NCI-H1417 (cell line): ENCODE measurements at regions not wholly inside any gene's neighbourhood (a gene's known extent, or its start where the extent isn't known, plus 50 kb on each side); places are given as distances from the start of the nearest gene placed in this dataset.
"Not testable (repeated sequence)": the region's sequence is repeated elsewhere in the genome, so short reads cannot be mapped to it uniquely, and the experiment has no call there.

Experiments used
- DNase-seq, 3 experiments: peaks; one replicate each; lab custom pipeline; 2025; lab: John Stamatoyannopoulos, UW

DNA sequence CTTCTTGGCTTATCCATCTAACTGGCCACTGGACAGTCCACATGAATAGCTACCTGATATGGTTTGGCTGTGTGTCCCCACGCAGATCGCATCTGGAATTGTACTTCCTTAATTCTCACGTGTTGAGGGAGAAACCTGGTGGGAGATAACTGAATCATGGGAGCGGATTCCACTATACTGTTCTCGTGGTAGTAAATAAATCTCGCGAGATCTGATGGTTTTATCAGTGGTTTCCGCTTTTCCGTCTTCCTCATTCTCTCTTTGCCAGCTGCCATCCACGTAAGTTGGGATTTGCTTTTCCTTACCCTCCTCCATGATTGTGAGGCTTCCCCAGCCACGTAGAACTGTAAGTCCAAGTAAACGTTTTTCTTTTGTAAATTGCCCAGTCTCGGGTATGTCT, 1496.4 kb downstream of the KHDRBS2 start:
- DNase-seq: not testable (repeated sequence)

DNA sequence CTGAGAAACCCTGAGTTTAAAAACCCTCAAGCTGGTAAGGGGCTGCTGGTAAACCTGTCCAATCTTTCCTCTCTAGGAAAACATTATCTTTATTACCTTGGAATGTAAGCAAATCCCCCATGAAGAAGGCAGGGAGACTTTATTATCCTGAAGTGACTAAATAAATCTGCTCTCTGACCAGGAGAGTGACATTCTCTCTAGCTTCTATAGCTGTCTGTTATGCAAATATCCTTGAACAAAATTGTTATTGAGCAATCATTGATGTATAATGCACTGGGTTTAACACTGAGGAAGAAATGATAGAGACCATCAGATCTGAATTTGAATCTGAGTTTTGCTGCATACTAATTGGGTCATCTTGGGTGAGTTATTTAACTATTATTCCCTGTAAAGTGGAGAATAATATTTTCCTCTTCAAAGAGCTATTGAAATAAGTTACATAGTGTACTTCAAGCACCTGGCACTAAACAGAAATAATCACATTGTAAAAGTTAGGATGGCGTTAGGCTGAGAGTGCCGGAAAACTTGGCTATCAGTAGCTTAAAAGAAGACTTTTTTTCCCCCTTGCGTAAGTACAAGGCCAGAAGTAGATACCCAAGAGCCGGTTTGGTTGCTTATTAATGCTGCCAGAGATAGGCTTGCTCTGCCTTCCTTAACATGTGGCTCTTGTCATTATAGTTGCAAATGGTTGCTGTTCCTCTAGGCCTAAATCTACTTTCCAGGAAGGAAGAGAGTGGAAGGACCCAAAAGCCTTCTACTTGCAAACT, 1503.1 kb downstream of the KHDRBS2 start:
- DNase-seq: not testable (repeated sequence)

DNA sequence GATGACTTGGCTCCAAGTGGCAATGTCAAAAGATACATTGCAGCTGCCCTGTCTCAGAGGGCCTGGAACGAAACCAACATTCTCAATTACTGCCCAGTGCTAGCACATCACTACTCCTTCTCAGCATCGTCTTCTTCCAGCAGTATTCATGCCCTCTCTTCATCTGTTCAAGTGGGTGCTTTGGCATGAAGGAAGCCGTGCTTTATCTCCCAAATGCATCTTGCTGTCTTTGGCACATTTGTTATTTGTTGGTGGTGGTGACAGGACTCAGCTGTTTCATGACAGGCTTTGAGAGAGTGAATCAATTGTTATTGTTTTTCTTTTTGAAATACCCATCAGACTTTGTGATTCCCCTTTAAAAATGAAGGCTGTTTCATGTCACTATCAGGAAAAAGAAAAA, 1506.4 kb downstream of the KHDRBS2 start:
- DNase-seq: not testable (repeated sequence)

DNA sequence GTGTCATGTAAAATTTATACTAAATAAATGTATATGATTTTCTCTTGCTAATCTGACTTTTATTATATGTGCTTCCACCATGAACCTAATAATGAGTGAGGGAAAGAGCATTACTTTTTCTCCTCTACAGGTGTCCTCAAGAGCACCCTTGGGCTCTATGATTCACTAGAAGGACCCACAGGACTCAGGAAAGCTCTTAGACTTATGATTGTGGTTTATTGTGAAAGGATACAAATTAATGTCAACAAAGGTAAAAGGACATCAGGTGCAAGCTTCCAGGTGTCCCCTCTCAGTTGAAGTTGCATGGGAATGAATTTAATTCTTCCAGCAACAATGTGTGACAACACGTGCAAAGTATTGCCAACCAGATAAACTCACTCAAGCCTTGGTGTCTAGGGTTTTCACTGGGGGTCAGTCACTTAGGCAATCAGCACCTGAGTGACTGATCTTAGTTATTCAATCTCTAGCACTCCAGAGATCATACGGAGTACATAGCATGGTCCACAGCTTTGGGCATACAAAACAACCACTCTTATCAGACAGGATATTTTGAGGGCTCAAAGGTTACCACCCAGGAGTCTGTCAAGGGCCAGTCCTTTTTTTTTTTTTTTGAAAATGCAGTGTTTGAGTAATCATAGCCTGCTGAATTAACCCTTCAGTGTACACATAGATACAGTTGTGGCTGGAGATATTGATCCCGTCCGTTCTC, 1518.1 kb downstream of the KHDRBS2 start:
- not testable (repeated sequence) for DNase-seq

DNA sequence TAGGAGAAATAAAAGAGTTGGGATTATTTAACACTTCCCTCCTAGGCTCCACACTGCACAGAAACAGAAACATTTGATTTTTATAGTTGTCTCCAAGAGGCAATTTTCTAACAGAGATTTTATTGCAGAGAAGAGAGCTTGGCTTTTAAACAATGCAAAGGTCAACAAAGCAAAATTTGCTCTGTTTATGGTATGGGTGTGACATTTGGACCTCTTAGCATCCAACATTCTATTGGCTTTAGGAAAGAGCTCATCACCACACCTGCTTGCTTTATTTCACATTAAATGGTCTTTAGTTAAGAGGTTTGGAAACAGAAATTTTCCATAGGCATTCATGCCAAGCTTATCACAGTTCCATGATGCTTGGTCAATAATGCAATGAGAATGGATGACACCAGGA, 1520.7 kb downstream of the KHDRBS2 start:
- not testable (repeated sequence) for DNase-seq

DNA sequence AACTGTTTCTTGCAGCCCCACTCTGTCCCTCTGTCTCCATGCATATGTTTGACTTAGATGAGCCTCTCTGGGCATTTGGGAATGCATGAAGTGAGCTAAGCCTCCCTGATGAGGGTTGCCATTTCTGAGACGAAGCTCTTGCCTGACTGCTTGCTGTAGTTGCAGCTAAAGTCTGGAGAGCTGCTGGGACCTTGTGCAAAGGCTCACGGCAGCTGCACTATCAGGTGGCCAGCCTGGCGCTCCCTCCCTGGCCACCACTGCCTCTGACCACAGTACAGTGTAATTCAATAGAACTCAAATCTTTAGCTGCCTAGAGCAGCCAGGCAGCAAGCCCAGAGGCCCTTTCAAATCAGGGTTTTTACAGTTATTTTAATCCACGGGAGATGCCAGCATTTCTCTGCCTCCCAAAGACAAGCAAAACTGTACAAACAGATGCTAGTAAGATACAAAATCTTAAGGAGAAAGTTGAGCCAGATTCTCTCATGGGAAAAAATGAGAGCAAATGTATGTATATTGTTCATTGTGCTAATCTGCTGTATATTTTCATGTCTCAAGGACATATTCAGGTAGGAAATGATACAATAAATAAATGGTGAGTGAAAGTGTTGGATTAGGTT, 1522.5 kb downstream of the KHDRBS2 start:
- DNase-seq: not testable (repeated sequence)

DNA sequence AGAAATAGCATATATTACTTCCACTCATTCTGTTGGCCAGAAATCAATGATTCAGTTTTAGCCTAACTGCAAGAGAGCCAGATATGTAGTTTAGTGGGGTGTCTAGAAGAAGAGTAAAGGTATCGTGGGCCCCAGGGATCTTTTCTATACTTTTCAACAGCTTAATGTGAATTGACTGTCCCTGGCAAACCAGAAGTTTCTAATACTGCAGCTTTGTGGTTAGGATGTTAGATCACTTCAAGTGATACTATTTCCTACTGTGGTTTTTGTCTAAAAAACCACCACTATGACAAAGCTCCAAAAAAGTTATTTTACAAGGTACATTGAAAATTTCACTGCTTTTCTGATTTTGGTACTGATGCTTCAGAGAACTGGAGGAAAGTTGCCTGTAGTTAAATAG, 1525.1 kb downstream of the KHDRBS2 start:
- not testable (repeated sequence) for DNase-seq

DNA sequence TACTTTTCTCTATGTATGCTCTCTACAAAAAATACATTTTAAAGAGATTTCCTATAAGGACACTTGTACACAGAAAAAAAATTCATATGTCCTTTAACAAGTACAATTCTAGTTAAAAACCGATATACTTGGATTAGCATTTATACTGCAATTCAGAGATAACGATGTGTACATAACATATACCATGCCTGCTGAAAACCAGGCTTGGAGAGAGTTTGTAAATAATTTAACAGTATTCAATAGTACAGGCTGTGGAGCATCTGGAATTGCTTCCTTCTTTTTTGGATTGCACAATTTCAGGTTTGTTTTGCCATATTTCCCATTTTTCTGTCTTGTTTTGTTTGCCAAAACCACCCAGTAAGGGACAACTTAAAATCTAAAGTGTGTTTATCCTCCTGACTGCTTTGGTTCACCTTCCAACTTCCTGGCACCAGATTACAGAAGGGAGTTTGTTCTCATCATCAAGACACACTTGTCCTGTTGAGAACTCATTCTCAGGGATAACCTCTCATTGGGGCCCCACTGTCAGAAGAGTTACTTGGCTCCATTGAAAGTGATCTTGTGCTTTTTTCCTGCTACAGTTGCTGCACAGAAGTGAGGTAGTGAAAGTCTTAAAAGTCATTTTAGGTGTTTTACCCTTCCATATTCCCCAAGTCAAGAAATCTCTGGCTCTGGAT, 1526.7 kb downstream of the KHDRBS2 start:
- not testable (repeated sequence) for DNase-seq

DNA sequence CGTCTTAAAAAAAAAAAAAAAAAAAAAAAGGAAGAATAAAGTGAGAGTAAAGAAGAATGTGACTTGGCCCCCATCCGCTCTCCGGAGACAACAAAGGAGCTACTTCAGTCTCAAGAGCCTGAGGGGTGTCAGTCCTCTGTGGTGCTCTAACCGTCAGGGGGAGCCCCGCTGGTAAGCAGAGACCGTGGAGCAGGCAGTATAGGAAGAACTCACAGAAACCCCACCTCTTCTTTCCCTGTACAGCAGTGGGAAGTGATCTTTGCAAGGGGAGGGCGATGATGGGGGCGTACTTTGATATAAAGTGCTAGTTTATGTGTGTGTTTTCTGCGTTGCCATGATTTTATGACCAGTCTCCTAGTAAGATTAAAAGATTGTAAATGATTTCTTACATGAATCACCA, 1527.3 kb downstream of the KHDRBS2 start:
- DNase-seq: not testable (repeated sequence)

DNA sequence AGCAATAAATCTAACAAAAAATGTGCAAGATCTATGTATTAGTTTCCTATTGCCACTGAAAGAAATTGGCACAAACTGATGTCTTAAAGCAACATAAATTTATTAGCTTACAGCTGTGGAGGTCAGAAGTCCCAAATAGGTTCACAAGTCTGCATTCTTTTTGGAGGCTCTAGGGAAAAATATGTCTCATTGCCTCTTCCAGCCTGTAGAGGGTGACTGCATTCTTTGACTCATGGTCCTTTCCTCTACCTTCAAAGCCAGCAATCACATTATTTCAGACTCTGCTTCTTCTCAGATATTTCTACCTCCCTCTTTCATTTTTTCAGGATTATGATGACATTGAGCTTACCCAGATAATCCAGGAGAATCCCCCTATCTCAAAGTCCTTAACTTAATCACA, 1531.1 kb downstream of the KHDRBS2 start:
- DNase-seq: no peak

DNA sequence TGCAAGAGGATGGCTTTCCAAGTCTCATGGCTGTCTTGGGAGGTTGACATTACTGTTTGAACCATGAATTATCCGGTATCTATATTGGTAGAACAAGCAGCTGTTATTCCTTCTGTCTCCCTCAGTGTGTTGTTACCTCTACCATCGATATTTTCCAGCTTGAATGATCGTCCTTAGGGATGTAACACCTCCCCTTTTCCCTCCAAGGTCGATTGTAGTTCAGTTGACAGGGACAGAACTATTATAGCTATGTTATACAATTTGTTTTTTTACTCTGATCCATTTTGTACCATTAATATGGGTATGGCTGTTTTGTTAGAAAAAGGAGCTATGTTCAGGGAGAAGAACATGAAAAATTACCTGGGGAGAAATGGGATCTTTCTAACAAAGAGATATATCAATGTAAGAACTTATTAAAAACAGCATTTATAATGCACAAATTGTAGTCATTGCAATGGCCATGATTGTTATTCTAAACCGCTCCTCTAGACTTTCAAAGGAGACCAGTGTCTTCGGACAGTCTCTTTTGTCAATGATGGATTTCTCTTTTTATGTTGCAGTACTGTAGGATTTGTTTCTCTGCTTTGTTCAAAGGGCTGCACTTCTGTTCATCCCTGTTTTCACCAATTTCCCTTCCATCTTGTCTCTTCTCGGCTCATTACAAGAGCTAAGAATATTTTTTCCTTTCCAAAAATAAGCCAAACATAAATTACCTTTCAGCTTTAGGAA, 1535.5 kb downstream of the KHDRBS2 start:
- DNase-seq: not testable (repeated sequence)

DNA sequence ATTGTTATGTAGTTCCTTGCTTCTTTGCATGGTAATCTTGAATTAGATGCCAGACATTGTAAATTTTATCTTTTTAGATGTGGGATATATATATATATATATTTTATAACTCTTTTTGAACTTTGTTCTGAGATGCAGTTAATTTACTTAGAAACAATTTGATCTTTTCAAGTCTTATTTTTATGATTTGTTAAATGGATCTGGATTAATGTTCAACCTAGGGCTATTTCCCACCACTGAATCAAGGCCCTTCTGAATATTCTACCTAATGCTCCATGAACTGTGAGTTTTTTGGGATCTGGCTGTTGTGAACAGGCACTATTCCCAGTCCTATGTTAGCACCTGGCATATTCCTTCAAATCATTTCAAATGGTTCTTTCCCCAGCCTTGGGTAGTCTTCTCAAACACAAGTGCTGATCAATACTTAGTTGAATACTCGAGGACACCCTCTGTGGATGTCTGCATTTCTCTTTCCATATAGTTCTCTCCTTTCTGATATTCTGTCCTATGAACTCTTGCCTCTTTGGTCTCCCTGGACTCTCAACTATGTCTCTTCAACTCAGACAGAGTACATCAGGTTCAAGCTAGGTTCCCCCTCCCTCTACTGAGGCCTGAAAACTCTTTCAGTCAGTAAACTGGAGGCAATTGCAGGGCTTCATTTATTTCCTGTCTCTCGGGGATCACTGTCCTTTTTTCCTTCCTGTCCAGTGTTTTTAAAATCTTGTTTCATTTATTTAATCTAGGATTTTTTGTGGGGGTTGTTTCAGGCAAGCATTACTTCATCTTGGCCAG, 1538.1 kb downstream of the KHDRBS2 start:
- DNase-seq: not testable (repeated sequence)

DNA sequence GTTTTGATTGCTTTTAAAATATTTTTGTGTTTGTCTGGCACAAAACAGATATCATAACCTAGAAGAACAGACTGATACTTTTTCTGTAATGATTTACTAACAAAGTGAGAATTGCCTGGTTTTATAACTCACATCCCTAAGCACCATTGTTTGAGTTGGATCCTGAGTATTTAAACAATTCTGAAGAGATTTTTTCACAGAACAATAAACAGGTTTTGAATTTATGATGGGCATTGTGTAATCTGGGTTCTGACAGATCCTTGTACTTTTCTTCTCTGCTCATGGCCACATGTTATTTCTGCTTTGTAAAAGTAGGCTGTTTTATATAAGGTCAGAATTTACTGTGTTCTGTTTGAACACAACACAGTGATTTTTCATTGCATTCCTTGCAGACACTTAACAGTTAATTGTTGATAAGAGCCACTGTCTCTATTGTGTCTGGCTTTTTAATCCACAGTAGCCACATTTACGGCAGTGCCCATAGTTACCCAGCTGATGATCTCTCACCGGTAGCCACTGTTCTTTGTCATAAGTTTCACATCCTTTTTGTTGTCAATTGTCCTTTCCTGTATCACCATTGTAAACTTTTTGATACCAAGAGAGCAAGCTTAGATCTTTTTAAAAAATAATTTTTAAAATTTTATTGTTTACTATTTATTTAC, 1548.1 kb downstream of the KHDRBS2 start:
- DNase-seq: not testable (repeated sequence)

DNA sequence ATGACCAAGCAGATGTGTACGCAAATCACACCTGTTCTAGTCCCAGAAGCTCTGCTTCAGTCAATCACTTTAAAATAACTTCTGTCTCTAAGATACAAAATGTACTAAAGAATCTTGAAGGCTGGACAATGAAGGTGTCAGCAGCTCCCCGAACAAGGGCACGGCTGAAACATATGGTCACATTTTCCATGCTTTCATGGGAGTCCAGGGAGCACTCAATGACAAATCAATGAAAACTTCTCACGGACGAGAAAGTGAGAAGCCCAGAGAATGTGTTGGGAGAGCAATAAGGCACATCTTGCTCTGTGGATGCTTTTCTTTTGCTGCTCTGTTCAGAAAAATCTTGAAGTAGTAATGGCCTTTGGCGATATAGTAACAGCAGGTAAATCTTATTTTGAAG, 1548.7 kb downstream of the KHDRBS2 start:
- DNase-seq: not testable (repeated sequence)

DNA sequence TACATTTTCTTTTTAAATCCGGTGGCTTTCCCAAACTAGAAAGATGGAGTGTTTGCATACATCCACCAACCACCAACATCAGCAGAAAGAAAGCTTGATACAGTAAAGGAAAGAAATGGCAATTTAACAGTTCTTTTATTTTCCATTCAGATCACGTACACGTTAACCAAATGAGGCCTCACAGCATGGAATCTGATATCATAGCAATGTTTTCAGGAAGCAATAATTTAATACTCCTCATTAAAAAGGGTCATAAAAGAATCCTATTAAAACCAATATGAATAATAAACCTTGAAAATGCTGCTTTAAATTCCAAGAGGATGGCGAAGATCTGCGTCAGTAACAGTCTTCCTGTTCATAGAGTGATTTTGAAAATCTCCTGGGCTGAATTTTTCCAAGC, 1562.1 kb downstream of the KHDRBS2 start:
- not testable (repeated sequence) for DNase-seq

DNA sequence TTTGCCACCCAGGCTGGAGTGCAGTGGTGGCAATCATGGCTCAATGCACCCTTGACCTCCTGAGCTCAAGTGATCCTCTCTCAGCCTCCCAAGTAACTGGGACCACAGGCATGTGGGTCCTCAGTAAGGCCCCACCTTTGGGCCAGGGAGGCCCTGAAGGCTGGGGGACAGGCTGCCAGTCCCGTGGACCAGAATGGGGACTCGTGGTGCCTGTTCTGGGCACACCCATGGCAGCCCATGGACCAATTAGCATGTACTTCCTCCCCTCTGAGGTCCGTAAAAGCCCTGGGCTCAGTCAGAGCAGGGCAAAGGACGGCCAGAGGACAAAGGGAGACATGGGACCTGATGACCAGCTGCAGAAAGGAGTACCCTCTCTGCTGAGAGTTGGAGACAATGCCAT, 1590.8 kb downstream of the KHDRBS2 start:
- DNase-seq: no peak

DNA sequence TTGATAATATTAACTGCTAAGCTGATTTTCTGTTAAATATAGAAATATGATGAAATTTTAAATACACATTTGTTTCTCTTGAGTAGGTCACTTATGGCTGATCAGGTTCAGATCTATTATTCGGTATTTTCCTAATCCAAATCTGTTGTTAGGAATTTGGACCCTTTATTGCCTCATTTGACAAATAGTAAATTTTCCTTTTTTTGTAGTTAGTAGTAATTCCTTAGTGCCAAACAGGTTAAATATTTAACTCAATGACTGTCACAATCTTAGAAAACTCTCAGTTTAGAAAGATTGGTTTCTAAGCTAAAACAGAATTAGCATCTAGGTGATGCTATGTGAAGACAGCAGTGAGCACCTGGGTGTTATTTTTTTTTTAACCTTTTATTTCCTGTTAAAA, 1598.9 kb downstream of the KHDRBS2 start:
- no peak for DNase-seq

DNA sequence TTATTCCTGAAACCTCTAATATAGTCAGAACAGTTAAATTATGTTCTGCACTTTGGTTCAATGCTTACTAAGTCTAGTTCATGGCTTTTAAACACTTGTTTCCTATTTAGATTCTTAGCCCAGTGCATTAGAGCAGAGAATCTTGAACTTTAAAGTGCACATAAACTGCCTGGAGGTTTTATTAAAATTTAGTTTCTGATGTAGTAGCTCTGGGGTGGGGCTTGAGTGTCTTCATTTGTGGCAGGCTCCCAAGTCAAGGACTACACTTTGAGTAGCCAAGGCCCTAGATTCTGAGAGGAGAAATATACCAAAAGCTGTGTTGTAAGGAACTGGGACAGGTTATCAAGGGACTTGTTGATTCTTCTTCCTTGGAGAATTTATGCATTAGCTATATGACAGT, 1604.2 kb downstream of the KHDRBS2 start:
- no peak for DNase-seq

DNA sequence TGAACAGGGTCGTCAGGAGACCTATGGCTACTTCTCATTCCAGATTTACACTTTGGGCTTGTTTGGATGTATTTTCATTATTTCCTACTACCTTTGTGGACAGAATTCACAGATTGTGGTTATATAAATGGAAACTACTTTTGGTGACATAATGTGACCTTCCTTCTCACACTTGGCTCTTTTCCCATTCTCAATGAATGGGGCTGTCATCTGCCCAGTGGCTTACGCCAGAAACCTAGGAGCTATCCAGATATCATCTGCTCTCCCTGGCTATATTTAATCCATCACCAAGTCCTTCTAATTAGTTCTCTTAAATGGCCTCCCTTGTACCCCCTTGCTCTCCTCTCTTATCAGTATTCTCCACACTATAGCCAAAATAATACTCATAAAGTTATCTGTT, 1606.8 kb downstream of the KHDRBS2 start:
- DNase-seq: no peak

DNA sequence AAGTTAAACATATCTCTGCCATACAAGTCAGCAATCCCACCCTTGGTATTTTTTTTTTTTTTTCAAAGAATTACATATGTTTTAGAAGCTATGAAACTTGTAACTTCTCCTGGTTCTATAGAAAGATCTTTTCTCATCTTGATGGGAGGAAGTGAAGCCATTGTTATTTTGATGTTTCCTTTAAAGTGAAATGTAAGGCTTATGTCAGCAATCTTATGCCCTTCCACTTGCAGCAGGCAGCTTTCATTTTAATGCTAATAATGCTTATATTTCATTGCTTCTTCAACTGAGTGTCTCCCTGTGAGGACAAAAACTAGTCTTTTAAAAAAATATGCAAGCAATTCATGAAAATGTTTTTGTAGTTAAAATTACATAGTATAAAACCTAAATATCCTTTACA, 1614.7 kb downstream of the KHDRBS2 start:
- DNase-seq: no peak
